GM12878 (cell line): ENCODE measurements at regions not wholly inside any gene's neighbourhood (a gene's known extent, or its start where the extent isn't known, plus 50 kb on each side); places are given as distances from the start of the nearest gene placed in this dataset.

Source experiments
- ATAC-seq: fragments of 200-7000 bp; cut with Tn5 transposase; 3 replicates; pipeline ENCODE4 v1.9.1; 2020; ENCODE audit warnings: mild to moderate bottlenecking, moderate library complexity
- BruUV-seq: library from RNA; stranded (reverse); fragments of 400-500 nt; replicated peaks from 2 replicates; lab custom pipeline; 2021; lab: Mats Ljungman, UMichigan
- CTCF ChIA-PET: fragments of 300-600 bp; sonication (Branson Sonifier 250); formaldehyde crosslinking; extraction: SDS; loops from one replicate; lab custom pipeline; 2021; ENCODE audit warnings: inconsistent platforms; lab: Yijun Ruan, JAX
- POLR2A ChIA-PET: fragments of 350-600 bp; formaldehyde crosslinking; extraction: SDS; loops from one replicate; lab custom pipeline; 2021; ENCODE audit warnings: inconsistent platforms; lab: Charles Lee
- RAD21 ChIA-PET: fragments of 300-600 bp; sonication (Branson Sonifier 250); formaldehyde crosslinking; loops from one replicate; lab custom pipeline; 2023; ENCODE audit warnings: antibody characterized with exemption; ENCODE audit not compliant: unreplicated experiment; lab: Charles Lee
- SMC1A ChIA-PET: fragments of 300-600 bp; sonication (Branson Sonifier 250); formaldehyde crosslinking; loops from one replicate; lab custom pipeline; 2023; ENCODE audit not compliant: unreplicated experiment, uncharacterized antibody; lab: Charles Lee
- DNase-seq: peaks from one replicate; pipeline ENCODE4 v3.0.0-alpha.2; 2011; ENCODE audit warnings: low read depth, low spot score
- FAIRE-seq: peaks from 3 replicates; lab custom pipeline; 2011; peaks lifted over from hg19 to GRCh38; lab: Jason Lieb, UNC
- H2AFZ ChIP-seq: 2 replicates; pipeline ENCODE4 v1.6.0; 2011; ENCODE audit warnings: low read depth, low read length, control low read depth; ENCODE audit not compliant: control insufficient read depth
- H3K27ac ChIP-seq: 2 replicates; pipeline ENCODE4 v1.5.1; 2011; ENCODE audit warnings: control low read depth; ENCODE audit not compliant: control insufficient read depth, insufficient read depth
- H3K27me3 ChIP-seq, 2 experiments: replicated peaks in 1 of 2; 2 replicates each; pipeline versions ENCODE4 v1.6.0 to v1.6.1; 2011; ENCODE audit warnings: low read length in 1 of 2; ENCODE audit not compliant: control insufficient read depth in 2 of 2, insufficient read depth in 2 of 2
- H3K36me3 ChIP-seq, 2 experiments: 2 replicates each; pipeline ENCODE4 v1.5.1; 2011; ENCODE audit warnings: low read length in 1 of 2; ENCODE audit not compliant: control insufficient read depth in 2 of 2, insufficient read depth in 2 of 2
- H3K4me1 ChIP-seq: 2 replicates; pipeline ENCODE4 v1.6.1; 2011; ENCODE audit warnings: mild to moderate bottlenecking, low read length, moderate library complexity, mixed read lengths; ENCODE audit not compliant: control insufficient read depth, insufficient read depth
- H3K4me2 ChIP-seq: 2 replicates; pipeline ENCODE4 v1.6.0; 2011; ENCODE audit warnings: control low read depth; ENCODE audit not compliant: control insufficient read depth, insufficient read depth
- H3K4me3 ChIP-seq: fragments of 200-600 bp; sonication (generic); 2 replicates; pipeline ENCODE4 v1.5.1; 2016
- H3K79me2 ChIP-seq: 2 replicates; pipeline ENCODE4 v1.6.0; 2011; ENCODE audit warnings: low read length; ENCODE audit not compliant: control insufficient read depth, insufficient read depth
- H3K9ac ChIP-seq: 2 replicates; pipeline ENCODE4 v1.8.0; 2011; ENCODE audit warnings: low read length, control low read depth, mixed read lengths; ENCODE audit not compliant: control insufficient read depth, insufficient read depth
- H3K9me3 ChIP-seq: replicated peaks from 3 replicates; pipeline ENCODE4 v1.5.1; 2011; ENCODE audit warnings: mild to moderate bottlenecking, low read length; ENCODE audit not compliant: control insufficient read depth, insufficient read depth
- H4K20me1 ChIP-seq: 2 replicates; pipeline ENCODE4 v1.6.0; 2011; ENCODE audit not compliant: control insufficient read depth, insufficient read depth
- CBFB ChIP-seq: IDR thresholded peaks from 2 replicates; pipeline ENCODE4 v1.6.1; 2016; ENCODE audit warnings: antibody characterized with exemption, low read depth
- CHD2 ChIP-seq: IDR thresholded peaks from 2 replicates; pipeline ENCODE4 v1.6.1; 2011; ENCODE audit warnings: low read depth, low read length, improper control_type of control experiment, borderline replicate concordance
- CREB1 ChIP-seq: IDR thresholded peaks from 2 replicates; pipeline ENCODE4 v1.6.1; 2012; ENCODE audit warnings: low read depth, mild to moderate bottlenecking, inconsistent platforms
- E4F1 ChIP-seq: fragments of 450-650 bp; IDR thresholded peaks from 2 replicates; pipeline ENCODE4 v1.6.1; 2018; ENCODE audit warnings: borderline replicate concordance, mild to moderate bottlenecking; ENCODE audit not compliant: partially characterized antibody
- ELK1 ChIP-seq: IDR thresholded peaks from 2 replicates; pipeline ENCODE4 v1.6.1; 2012; ENCODE audit warnings: low read depth, low read length, improper control_type of control experiment
- IRF5 ChIP-seq: fragments of 450-650 bp; IDR thresholded peaks from 2 replicates; pipeline ENCODE4 v1.6.1; 2017; ENCODE audit warnings: borderline replicate concordance
- KDM1A ChIP-seq: fragments of 200-600 bp; sonication (generic); IDR thresholded peaks from 2 replicates; pipeline ENCODE4 v1.6.1; 2016; ENCODE audit warnings: borderline replicate concordance
- POLR2AphosphoS2 ChIP-seq: IDR thresholded peaks from 2 replicates; pipeline ENCODE4 v1.6.1; 2011; ENCODE audit warnings: low read depth, mild to moderate bottlenecking, low read length, improper control_type of control experiment, moderate library complexity
- RAD51 ChIP-seq: fragments of 450-650 bp; IDR thresholded peaks from 2 replicates; pipeline ENCODE4 v1.6.1; 2016; ENCODE audit warnings: moderate library complexity, mild to moderate bottlenecking, inconsistent platforms
- RFX5 ChIP-seq: IDR thresholded peaks from 2 replicates; pipeline ENCODE4 v1.6.1; 2011; ENCODE audit warnings: low read depth, low read length, improper control_type of control experiment
- SMAD1 ChIP-seq: fragments of 450-650 bp; IDR thresholded peaks from 2 replicates; pipeline ENCODE4 v1.6.1; 2018; ENCODE audit warnings: mild to moderate bottlenecking, low read depth; ENCODE audit not compliant: partially characterized antibody
- STAT3 ChIP-seq: IDR thresholded peaks from 2 replicates; pipeline ENCODE4 v1.6.1; 2011; ENCODE audit warnings: low read depth, low read length, improper control_type of control experiment
- TAF1 ChIP-seq: IDR thresholded peaks from 2 replicates; pipeline ENCODE4 v1.6.1; 2011; ENCODE audit warnings: mild to moderate bottlenecking, low read depth, low read length, borderline replicate concordance
- WGBS: methylation state at CpG from one replicate; pipeline ENCODE4 v1.1.6; 2016; ENCODE audit warnings: low lambda C conversion rate; ENCODE audit not compliant: insufficient replicate concordance, insufficient coverage; ENCODE audit errors: missing lambda C conversion rate; 5-methylcytosine and 5-hydroxymethylcytosine counted together
- in situ Hi-C: fragments of 300-500 bp; cut with MboI; formaldehyde crosslinking; loops from 9 replicates; pipeline ENCODE4 v1.14.3; 2018; ENCODE audit warnings: mixed read lengths
- intact Hi-C: fragments of 100-400 bp; cut with micrococcal nuclease; formaldehyde crosslinking; loops from one replicate; pipeline ENCODE4 v1.14.2; 2022; ENCODE audit not compliant: unreplicated experiment

GRCh38 chr3:117263270-117263669 lies 553.7 kb downstream of the TUSC7 start:
- no peak overlapping the region for H3K4me2 ChIP-seq
- no peaks in the 10 kb centered on the region for H3K36me3 ChIP-seq
- H2AFZ ChIP-seq, result no peak overlapping the region
- no peaks in the 10 kb centered on the region for H3K27me3 ChIP-seq
- H3K79me2 ChIP-seq, result no peaks in the 10 kb centered on the region
- RAD21 ChIA-PET, result no interaction called here
- intact Hi-C loops, result no loop called here
- TF ChIP-seq TAF1 (no peak), STAT3 (no peak), POLR2AphosphoS2 (no peak), CHD2 (no peak), SMAD1 (no peak), CBFB (no peak), RFX5 (no peak), ELK1 (no peak)
- 22% methylated on average over 3 of the region's 3 CpGs for WGBS
- in situ Hi-C loops, result no loop called here
- no peak for FAIRE-seq
- no peak overlapping the region for H3K27ac ChIP-seq
- H3K4me1 ChIP-seq, result no peaks in the 10 kb centered on the region
- no peak for DNase-seq
- no peaks in the 10 kb centered on the region for H3K9me3 ChIP-seq
- CTCF ChIA-PET, result no interaction called here
- H4K20me1 ChIP-seq, result no peaks in the 10 kb centered on the region
- SMC1A ChIA-PET, result interaction anchor here (1.2 kb wide), 1 partner anchor 9 kb away, joined by 3 read pairs; no protein-coding TSS in a partner anchor
- H3K4me3 ChIP-seq, result no peak overlapping the region
- BruUV-seq, result no TSS peak
- POLR2A ChIA-PET, result no interaction called here
- ATAC-seq, result no peak
- no peak overlapping the region for H3K9ac ChIP-seq

GRCh38 chr3:117263745-117264144 lies 554.2 kb downstream of the TUSC7 start:
- DNase-seq, result no peak
- no peaks in the 10 kb centered on the region for H3K36me3 ChIP-seq
- H3K27me3 ChIP-seq, result no peaks in the 10 kb centered on the region
- WGBS, result 88% methylated on average over 1 of the region's 1 CpG
- no peak overlapping the region for H3K4me3 ChIP-seq
- RAD21 ChIA-PET, result no interaction called here
- ATAC-seq, result no peak
- no peak overlapping the region for H3K9ac ChIP-seq
- H3K4me2 ChIP-seq, result no peak overlapping the region
- SMC1A ChIA-PET, result no interaction called here
- in situ Hi-C loops (no loop called here), intact Hi-C loops (no loop called here)
- no peaks in the 10 kb centered on the region for H3K9me3 ChIP-seq
- H3K4me1 ChIP-seq, result no peaks in the 10 kb centered on the region
- H3K27ac ChIP-seq, result no peak overlapping the region
- H2AFZ ChIP-seq, result no peak overlapping the region
- POLR2A ChIA-PET, result no interaction called here
- H4K20me1 ChIP-seq, result no peaks in the 10 kb centered on the region
- no TSS peak for BruUV-seq
- CTCF ChIA-PET, result no interaction called here
- no peaks in the 10 kb centered on the region for H3K79me2 ChIP-seq
- no peak for FAIRE-seq
- TF ChIP-seq SMAD1, result no peak
- no peak for TF ChIP-seq KDM1A
- no peak for TF ChIP-seq IRF5
- TF ChIP-seq RAD51, result no peak
- TF ChIP-seq CHD2, result no peak
- no peak for TF ChIP-seq CBFB
- no peak for TF ChIP-seq E4F1
- TF ChIP-seq CREB1, result no peak
